ENCODE measurements at regions not wholly inside any gene's neighbourhood (a gene's known extent, or its start where the extent isn't known, plus 50 kb on each side); places are given as distances from the start of the nearest gene placed in this dataset.

DNA sequence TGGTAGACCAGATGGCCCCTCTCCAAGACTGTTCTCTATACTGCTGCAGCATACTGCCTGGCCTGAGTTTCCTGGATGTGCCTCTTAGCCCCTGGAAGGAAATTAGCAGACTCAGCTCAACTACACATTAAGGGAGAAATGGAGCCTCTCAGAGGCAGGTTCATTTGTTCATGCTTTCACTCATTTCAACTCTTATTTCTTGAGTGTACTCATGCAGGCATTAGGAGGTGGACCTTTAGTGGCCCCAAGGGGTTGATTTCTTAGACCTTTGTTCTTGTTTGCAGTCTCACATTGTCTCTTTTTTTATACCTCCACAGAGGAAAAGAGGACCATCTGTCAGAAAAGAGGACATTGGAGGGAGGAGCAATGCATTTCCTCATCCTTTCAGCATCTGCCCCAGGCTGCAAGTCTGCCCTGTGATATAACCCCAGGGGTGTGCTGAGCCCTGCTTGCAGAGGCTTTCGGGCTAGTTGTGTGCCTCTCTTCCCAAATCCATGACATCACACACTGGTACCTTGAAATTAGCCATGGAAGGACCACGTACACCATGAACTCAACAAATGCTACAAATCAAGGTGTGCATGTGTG lies 456.2 kb downstream of the CD83 start:
- Histone ChIP-seq H4K20me1 (ENCODE audit: insufficient read depth) (no peaks in the 10 kb centered on the region), H3K9me2 (ENCODE audit: insufficient read depth) (no peaks in the 10 kb centered on the region), H3K79me2 (ENCODE audit: insufficient read depth, low read length) (no peaks in the 10 kb centered on the region), H2AFZ (ENCODE audit: low read depth, low read length, poor library complexity, severe bottlenecking) (no peak overlapping the region), H3K27ac (ENCODE audit: low read depth, low read length) (no peak overlapping the region), H3K9me3 (ENCODE audit: control insufficient read depth in 1 of 2, insufficient read depth in 1 of 2, low read depth in 1 of 2, low read length in 2 of 2) (no peaks in the 10 kb centered on the region), H3K4me1 (ENCODE audit: control insufficient read depth in 1 of 2, insufficient read depth in 2 of 2, low read length in 2 of 2) (no peaks in the 10 kb centered on the region), H3K4me3 (replicated peaks in 1 of 2; ENCODE audit: low read depth in 1 of 2, low read length in 2 of 2) (no peak overlapping the region), H3K27me3 (ENCODE audit: insufficient read depth, low read length) (no peaks in the 10 kb centered on the region), H3K36me3 (ENCODE audit: control insufficient read depth in 1 of 2, insufficient read depth in 2 of 2, low read length in 2 of 2) (no peaks in the 10 kb centered on the region), H3K4me2 (ENCODE audit: low read length) (no peak overlapping the region), H3K9ac (ENCODE audit: low read length) (no peak overlapping the region)
- DNase-seq (ENCODE audit: low read depth, low spot score) (no peak), ATAC-seq (no peak)
- ChIA-PET CTCF (no interaction called here), POLR2A (no interaction called here), RAD21 (ENCODE audit: low non-redundant PET in 1 of 2, low total read pairs in 2 of 2, uncharacterized antibody in 2 of 2, unreplicated experiment in 2 of 2) (no interaction called here)
- TF ChIP-seq, protein P1, sequence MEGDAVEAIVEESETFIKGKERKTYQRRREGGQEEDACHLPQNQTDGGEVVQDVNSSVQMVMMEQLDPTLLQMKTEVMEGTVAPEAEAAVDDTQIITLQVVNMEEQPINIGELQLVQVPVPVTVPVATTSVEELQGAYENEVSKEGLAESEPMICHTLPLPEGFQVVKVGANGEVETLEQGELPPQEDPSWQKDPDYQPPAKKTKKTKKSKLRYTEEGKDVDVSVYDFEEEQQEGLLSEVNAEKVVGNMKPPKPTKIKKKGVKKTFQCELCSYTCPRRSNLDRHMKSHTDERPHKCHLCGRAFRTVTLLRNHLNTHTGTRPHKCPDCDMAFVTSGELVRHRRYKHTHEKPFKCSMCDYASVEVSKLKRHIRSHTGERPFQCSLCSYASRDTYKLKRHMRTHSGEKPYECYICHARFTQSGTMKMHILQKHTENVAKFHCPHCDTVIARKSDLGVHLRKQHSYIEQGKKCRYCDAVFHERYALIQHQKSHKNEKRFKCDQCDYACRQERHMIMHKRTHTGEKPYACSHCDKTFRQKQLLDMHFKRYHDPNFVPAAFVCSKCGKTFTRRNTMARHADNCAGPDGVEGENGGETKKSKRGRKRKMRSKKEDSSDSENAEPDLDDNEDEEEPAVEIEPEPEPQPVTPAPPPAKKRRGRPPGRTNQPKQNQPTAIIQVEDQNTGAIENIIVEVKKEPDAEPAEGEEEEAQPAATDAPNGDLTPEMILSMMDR (IDR thresholded peaks at IDR 0.05 in 2 of 3, conservative IDR thresholded peaks at IDR 0.05 in 1 of 3; ENCODE audit: borderline replicate concordance in 1 of 3, insufficient read depth in 1 of 3, low read depth in 2 of 3, low read length in 2 of 3), result no peak
- no peak for TF ChIP-seq TCF7L2 (IDR thresholded peaks at IDR 0.05; ENCODE audit: borderline replicate concordance, extremely low read depth, insufficient read depth, insufficient read length)
- no peak for TF ChIP-seq EGR1 (IDR thresholded peaks at IDR 0.05; ENCODE audit: low read depth)
- TF ChIP-seq EZH2phosphoT487 (IDR thresholded peaks at IDR 0.05; ENCODE audit: borderline replicate concordance), result no peak
- TF ChIP-seq FOSL1 (IDR thresholded peaks at IDR 0.05; ENCODE audit: low read depth), result no peak
- TF ChIP-seq, protein P2, sequence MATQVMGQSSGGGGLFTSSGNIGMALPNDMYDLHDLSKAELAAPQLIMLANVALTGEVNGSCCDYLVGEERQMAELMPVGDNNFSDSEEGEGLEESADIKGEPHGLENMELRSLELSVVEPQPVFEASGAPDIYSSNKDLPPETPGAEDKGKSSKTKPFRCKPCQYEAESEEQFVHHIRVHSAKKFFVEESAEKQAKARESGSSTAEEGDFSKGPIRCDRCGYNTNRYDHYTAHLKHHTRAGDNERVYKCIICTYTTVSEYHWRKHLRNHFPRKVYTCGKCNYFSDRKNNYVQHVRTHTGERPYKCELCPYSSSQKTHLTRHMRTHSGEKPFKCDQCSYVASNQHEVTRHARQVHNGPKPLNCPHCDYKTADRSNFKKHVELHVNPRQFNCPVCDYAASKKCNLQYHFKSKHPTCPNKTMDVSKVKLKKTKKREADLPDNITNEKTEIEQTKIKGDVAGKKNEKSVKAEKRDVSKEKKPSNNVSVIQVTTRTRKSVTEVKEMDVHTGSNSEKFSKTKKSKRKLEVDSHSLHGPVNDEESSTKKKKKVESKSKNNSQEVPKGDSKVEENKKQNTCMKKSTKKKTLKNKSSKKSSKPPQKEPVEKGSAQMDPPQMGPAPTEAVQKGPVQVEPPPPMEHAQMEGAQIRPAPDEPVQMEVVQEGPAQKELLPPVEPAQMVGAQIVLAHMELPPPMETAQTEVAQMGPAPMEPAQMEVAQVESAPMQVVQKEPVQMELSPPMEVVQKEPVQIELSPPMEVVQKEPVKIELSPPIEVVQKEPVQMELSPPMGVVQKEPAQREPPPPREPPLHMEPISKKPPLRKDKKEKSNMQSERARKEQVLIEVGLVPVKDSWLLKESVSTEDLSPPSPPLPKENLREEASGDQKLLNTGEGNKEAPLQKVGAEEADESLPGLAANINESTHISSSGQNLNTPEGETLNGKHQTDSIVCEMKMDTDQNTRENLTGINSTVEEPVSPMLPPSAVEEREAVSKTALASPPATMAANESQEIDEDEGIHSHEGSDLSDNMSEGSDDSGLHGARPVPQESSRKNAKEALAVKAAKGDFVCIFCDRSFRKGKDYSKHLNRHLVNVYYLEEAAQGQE (IDR thresholded peaks at IDR 0.05; ENCODE audit: low read depth), result no peak
- no peak for TF ChIP-seq POLR2AphosphoS5 (IDR thresholded peaks at IDR 0.05; ENCODE audit: low read depth, low read length)
- intact Hi-C loops (cut with micrococcal nuclease), result no loop called here
- BruUV-seq (replicated peaks), result no TSS peak

Data from HCT116 (cell line).